K562 (cell line): ENCODE measurements at regions not wholly inside any gene's neighbourhood (a gene's known extent, or its start where the extent isn't known, plus 50 kb on each side); places are given as distances from the start of the nearest gene placed in this dataset.

ENCODE experiments used
- ZNF778 ChIP-seq: fragments of 450-650 bp; formaldehyde crosslinking; IDR thresholded peaks from 2 replicates; pipeline ENCODE4 v1.4.0; 2020; ENCODE audit warnings: mild to moderate bottlenecking, moderate library complexity
- TF ChIP-seq, protein P1 (sequence below): sonication (generic); formaldehyde crosslinking; IDR thresholded peaks from 2 replicates; pipeline ENCODE4 v1.8.1; 2023; ENCODE audit warnings: mild to moderate bottlenecking, missing genetic modification reagents
- TF ChIP-seq, protein P2 (sequence below): fragments of 250-450 bp; sonication (Bioruptor Pico); IDR thresholded peaks from 2 replicates; pipeline ENCODE4 v1.5.1; 2021; ENCODE audit warnings: mild to moderate bottlenecking

GRCh38 chr6:165732696-165733488 lies 69.9 kb upstream of the PDE10A start:
- TF ChIP-seq, protein P1, sequence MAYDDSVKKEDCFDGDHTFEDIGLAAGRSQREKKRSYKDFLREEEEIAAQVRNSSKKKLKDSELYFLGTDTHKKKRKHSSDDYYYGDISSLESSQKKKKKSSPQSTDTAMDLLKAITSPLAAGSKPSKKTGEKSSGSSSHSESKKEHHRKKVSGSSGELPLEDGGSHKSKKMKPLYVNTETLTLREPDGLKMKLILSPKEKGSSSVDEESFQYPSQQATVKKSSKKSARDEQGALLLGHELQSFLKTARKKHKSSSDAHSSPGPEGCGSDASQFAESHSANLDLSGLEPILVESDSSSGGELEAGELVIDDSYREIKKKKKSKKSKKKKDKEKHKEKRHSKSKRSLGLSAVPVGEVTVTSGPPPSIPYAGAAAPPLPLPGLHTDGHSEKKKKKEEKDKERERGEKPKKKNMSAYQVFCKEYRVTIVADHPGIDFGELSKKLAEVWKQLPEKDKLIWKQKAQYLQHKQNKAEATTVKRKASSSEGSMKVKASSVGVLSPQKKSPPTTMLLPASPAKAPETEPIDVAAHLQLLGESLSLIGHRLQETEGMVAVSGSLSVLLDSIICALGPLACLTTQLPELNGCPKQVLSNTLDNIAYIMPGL (CRISPR knock-in tag): no peak
- TF ChIP-seq ZNF778 (CRISPR knock-in tag): no peak
- TF ChIP-seq, protein P2, sequence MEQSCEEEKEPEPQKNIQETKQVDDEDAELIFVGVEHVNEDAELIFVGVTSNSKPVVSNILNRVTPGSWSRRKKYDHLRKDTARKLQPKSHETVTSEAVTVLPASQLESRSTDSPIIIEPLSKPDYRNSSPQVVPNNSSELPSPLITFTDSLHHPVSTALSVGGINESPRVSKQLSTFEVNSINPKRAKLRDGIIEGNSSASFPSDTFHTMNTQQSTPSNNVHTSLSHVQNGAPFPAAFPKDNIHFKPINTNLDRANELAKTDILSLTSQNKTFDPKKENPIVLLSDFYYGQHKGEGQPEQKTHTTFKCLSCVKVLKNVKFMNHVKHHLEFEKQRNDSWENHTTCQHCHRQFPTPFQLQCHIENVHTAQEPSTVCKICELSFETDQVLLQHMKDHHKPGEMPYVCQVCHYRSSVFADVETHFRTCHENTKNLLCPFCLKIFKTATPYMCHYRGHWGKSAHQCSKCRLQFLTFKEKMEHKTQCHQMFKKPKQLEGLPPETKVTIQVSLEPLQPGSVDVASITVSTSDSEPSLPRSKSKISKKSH (CRISPR knock-in tag): no peak
